ENCODE measurements at regions not wholly inside any gene's neighbourhood (a gene's known extent, or its start where the extent isn't known, plus 50 kb on each side); places are given as distances from the start of the nearest gene placed in this dataset.

DNA sequence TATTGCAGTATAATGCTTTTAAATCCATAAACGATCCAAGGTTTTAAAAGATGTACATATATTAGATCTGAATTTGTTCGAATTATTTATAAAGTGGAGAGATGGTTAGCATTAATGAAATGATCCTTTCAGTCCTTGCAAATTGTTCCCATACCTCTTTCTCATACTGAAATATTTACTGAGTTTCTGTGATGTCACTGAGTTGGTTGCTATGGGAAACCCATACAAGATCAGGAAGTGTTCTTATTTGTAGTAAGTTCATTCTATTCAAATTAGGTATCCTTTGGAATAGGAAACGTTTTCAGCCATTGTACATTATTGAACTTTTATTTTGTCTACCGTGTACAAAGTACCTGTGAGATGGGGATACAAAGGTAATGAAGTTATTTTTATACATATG, 73.2 kb upstream of the CHL1 start:
- H3K27me3 ChIP-seq (replicated peaks in 1 of 2; ENCODE audit: control insufficient read depth in 2 of 2, extremely low read depth in 1 of 2, insufficient read depth in 2 of 2, low read length in 1 of 2), result no peaks in the 10 kb centered on the region
- no peaks in the 10 kb centered on the region for H3K36me3 Mint-ChIP-seq
- CTCF ChIA-PET, result no interaction called here
- H3K36me3 ChIP-seq (ENCODE audit: control insufficient read depth in 2 of 2, extremely low read depth in 1 of 2, insufficient read depth in 1 of 2, low read length in 1 of 2), result no peaks in the 10 kb centered on the region
- no peaks in the 10 kb centered on the region for H3K27me3 Mint-ChIP-seq
- no peak overlapping the region for H3K4me3 Mint-ChIP-seq
- peaks cover 0 to 16% (median 7%) of the 10 kb centered on the region in 3 donors for H3K9me3 Mint-ChIP-seq
- H3K9me3 ChIP-seq, result no peaks in the 10 kb centered on the region
- H3K27ac Mint-ChIP-seq, result no peak overlapping the region
- no peaks in the 10 kb centered on the region for H3K4me1 Mint-ChIP-seq
- no peaks in the 10 kb centered on the region for H3K4me1 ChIP-seq (ENCODE audit: control insufficient read depth in 1 of 2, extremely low read depth in 1 of 2, insufficient read depth in 2 of 2, low read length in 2 of 2)
- POLR2A ChIA-PET, result no interaction called here
- H3K27ac ChIP-seq (ENCODE audit: low read length), result no peak overlapping the region
- no peak for DNase-seq
- no peak overlapping the region for H3K4me3 ChIP-seq (ENCODE audit: control insufficient read depth in 1 of 2, extremely low read depth in 1 of 2, low read length in 1 of 2)
- no CpG with 5 or more reads among the region's 4 CpGs for WGBS (ENCODE audit: insufficient coverage)
- no peak for ATAC-seq (replicated peaks in 1 of 4)

GRCh38 chr3:124557-125179, 71.9 kb upstream of the CHL1 start:
- no peaks in the 10 kb centered on the region for H3K4me1 Mint-ChIP-seq
- H3K27me3 ChIP-seq (replicated peaks in 1 of 2; ENCODE audit: control insufficient read depth in 2 of 2, extremely low read depth in 1 of 2, insufficient read depth in 2 of 2, low read length in 1 of 2), result no peaks in the 10 kb centered on the region
- H3K4me3 Mint-ChIP-seq, result no peak overlapping the region
- no peaks in the 10 kb centered on the region for H3K36me3 Mint-ChIP-seq
- no peak overlapping the region for H3K27ac ChIP-seq (ENCODE audit: low read length)
- peaks cover 0 to 16% (median 7%) of the 10 kb centered on the region in 3 donors for H3K9me3 Mint-ChIP-seq
- ChIA-PET CTCF (no interaction called here), POLR2A (interaction anchor here in 1 of 2 donors (0.7 kb wide), 1 partner anchor 85 kb away, joined by 3 read pairs; no protein-coding TSS in a partner anchor)
- DNase-seq, result no peak
- H3K27me3 Mint-ChIP-seq, result no peaks in the 10 kb centered on the region
- ATAC-seq (replicated peaks in 1 of 4), result no peak
- no peaks in the 10 kb centered on the region for H3K36me3 ChIP-seq (ENCODE audit: control insufficient read depth in 2 of 2, extremely low read depth in 1 of 2, insufficient read depth in 1 of 2, low read length in 1 of 2)
- no peaks in the 10 kb centered on the region for H3K4me1 ChIP-seq (ENCODE audit: control insufficient read depth in 1 of 2, extremely low read depth in 1 of 2, insufficient read depth in 2 of 2, low read length in 2 of 2)
- no peaks in the 10 kb centered on the region for H3K9me3 ChIP-seq
- H3K4me3 ChIP-seq (ENCODE audit: control insufficient read depth in 1 of 2, extremely low read depth in 1 of 2, low read length in 1 of 2), result no peak overlapping the region
- no peak overlapping the region for H3K27ac Mint-ChIP-seq
- no CpG with 5 or more reads among the region's 1 CpG for WGBS (ENCODE audit: insufficient coverage)

GRCh38 chr3:128515-129172, 67.9 kb upstream of the CHL1 start:
- no peak overlapping the region for H3K27ac ChIP-seq (ENCODE audit: low read length)
- H3K36me3 ChIP-seq (ENCODE audit: control insufficient read depth in 2 of 2, extremely low read depth in 1 of 2, insufficient read depth in 1 of 2, low read length in 1 of 2), result no peaks in the 10 kb centered on the region
- peaks cover 0 to 22% (median 13%) of the 10 kb centered on the region in 3 donors for H3K9me3 Mint-ChIP-seq
- no peaks in the 10 kb centered on the region for H3K4me1 ChIP-seq (ENCODE audit: control insufficient read depth in 1 of 2, extremely low read depth in 1 of 2, insufficient read depth in 2 of 2, low read length in 2 of 2)
- ATAC-seq (replicated peaks in 1 of 4), result no peak
- H3K4me3 Mint-ChIP-seq, result no peak overlapping the region
- DNase-seq, result no peak
- no peak overlapping the region for H3K27ac Mint-ChIP-seq
- no peaks in the 10 kb centered on the region for H3K27me3 ChIP-seq (replicated peaks in 1 of 2; ENCODE audit: control insufficient read depth in 2 of 2, extremely low read depth in 1 of 2, insufficient read depth in 2 of 2, low read length in 1 of 2)
- no peaks in the 10 kb centered on the region for H3K27me3 Mint-ChIP-seq
- ChIA-PET CTCF (no interaction called here), POLR2A (no interaction called here)
- no peaks in the 10 kb centered on the region for H3K9me3 ChIP-seq
- no peak overlapping the region for H3K4me3 ChIP-seq (ENCODE audit: control insufficient read depth in 1 of 2, extremely low read depth in 1 of 2, low read length in 1 of 2)
- WGBS (ENCODE audit: insufficient coverage), result 33% methylated on average over 1 of the region's 3 CpGs
- no peaks in the 10 kb centered on the region for H3K36me3 Mint-ChIP-seq
- H3K4me1 Mint-ChIP-seq, result no peaks in the 10 kb centered on the region

DNA sequence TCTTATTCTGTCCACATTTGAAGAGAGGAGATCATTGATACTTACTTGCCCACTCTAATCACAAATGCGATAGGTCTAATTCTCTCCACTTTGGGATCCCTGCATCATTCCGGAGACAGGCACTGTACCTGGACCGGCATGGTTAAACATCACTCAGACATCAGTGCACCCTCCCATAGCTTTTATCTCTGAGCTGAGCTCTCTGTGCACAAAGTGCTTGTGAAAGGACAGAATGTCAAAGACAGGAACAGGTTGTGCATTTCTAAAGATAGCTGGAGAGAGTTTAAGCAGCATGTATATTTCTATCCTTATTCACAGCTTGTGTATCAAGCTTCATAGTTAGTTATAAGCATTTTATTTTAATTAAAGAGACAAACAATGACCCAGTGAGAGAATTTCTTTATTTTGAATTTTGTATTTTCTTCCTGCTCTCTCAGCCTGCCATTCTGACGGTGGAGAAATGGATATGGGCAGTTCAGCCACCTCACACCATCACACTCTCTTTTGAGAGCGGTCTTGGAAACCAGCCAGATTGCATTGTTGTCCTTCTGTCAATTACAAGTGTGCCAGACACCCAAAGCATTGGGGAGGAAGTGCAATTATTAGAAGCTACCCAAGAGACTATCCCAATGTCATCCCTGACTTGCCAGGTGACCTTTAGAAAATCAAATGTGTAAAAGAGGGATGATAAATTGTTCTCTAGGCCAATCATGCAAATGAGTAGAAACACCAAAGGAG, 65.2 kb upstream of the CHL1 start:
- peaks cover 0 to 8% (median 7%) of the 10 kb centered on the region in 3 donors for H3K9me3 Mint-ChIP-seq
- WGBS (ENCODE audit: insufficient coverage), result no CpG with 5 or more reads among the region's 5 CpGs
- no peaks in the 10 kb centered on the region for H3K36me3 ChIP-seq (ENCODE audit: control insufficient read depth in 2 of 2, extremely low read depth in 1 of 2, insufficient read depth in 1 of 2, low read length in 1 of 2)
- H3K4me3 ChIP-seq (ENCODE audit: control insufficient read depth in 1 of 2, extremely low read depth in 1 of 2, low read length in 1 of 2), result no peak overlapping the region
- H3K27me3 ChIP-seq (replicated peaks in 1 of 2; ENCODE audit: control insufficient read depth in 2 of 2, extremely low read depth in 1 of 2, insufficient read depth in 2 of 2, low read length in 1 of 2), result no peaks in the 10 kb centered on the region
- no peak overlapping the region for H3K27ac ChIP-seq (ENCODE audit: low read length)
- ATAC-seq (replicated peaks in 1 of 4) (no peak), DNase-seq (no peak)
- no peaks in the 10 kb centered on the region for H3K9me3 ChIP-seq
- H3K27ac Mint-ChIP-seq, result no peak overlapping the region
- no peak overlapping the region for H3K4me3 Mint-ChIP-seq
- H3K4me1 ChIP-seq (ENCODE audit: control insufficient read depth in 1 of 2, extremely low read depth in 1 of 2, insufficient read depth in 2 of 2, low read length in 2 of 2), result no peaks in the 10 kb centered on the region
- no peaks in the 10 kb centered on the region for H3K27me3 Mint-ChIP-seq
- H3K4me1 Mint-ChIP-seq, result no peaks in the 10 kb centered on the region
- POLR2A ChIA-PET, result no interaction called here
- CTCF ChIA-PET, result no interaction called here
- no peaks in the 10 kb centered on the region for H3K36me3 Mint-ChIP-seq

DNA sequence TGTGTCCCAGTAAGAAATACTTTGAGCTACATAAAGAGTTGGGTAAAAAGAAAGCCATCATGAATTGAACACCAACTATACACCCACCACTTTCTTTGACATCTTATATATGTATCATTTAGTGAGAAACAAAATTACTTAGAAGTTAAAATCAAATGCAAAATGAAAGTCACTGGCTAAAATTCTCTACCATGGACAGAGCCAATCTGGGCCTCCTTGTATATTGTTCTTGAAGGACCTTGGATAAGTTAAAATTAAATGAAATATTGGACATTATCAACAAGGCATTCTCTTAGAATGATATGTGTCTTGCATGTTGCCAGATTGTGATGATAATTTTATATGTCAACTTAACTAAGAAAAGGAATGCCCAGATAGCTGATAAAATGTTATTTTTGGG, 64.2 kb upstream of the CHL1 start:
- H3K9me3 Mint-ChIP-seq, result peaks cover 0 to 7% (median 5%) of the 10 kb centered on the region in 3 donors
- DNase-seq (no peak), ATAC-seq (replicated peaks in 1 of 4) (no peak)
- H3K27me3 ChIP-seq (replicated peaks in 1 of 2; ENCODE audit: control insufficient read depth in 2 of 2, extremely low read depth in 1 of 2, insufficient read depth in 2 of 2, low read length in 1 of 2), result no peaks in the 10 kb centered on the region
- CTCF ChIA-PET, result no interaction called here
- no peak overlapping the region for H3K27ac Mint-ChIP-seq
- H3K27ac ChIP-seq (ENCODE audit: low read length), result no peak overlapping the region
- no peaks in the 10 kb centered on the region for H3K4me1 ChIP-seq (ENCODE audit: control insufficient read depth in 1 of 2, extremely low read depth in 1 of 2, insufficient read depth in 2 of 2, low read length in 2 of 2)
- POLR2A ChIA-PET, result no interaction called here
- H3K4me1 Mint-ChIP-seq, result no peaks in the 10 kb centered on the region
- no peaks in the 10 kb centered on the region for H3K36me3 Mint-ChIP-seq
- H3K4me3 ChIP-seq (ENCODE audit: control insufficient read depth in 1 of 2, extremely low read depth in 1 of 2, low read length in 1 of 2), result no peak overlapping the region
- no peaks in the 10 kb centered on the region for H3K9me3 ChIP-seq
- no peaks in the 10 kb centered on the region for H3K27me3 Mint-ChIP-seq
- H3K4me3 Mint-ChIP-seq, result no peak overlapping the region
- no peaks in the 10 kb centered on the region for H3K36me3 ChIP-seq (ENCODE audit: control insufficient read depth in 2 of 2, extremely low read depth in 1 of 2, insufficient read depth in 1 of 2, low read length in 1 of 2)

DNA sequence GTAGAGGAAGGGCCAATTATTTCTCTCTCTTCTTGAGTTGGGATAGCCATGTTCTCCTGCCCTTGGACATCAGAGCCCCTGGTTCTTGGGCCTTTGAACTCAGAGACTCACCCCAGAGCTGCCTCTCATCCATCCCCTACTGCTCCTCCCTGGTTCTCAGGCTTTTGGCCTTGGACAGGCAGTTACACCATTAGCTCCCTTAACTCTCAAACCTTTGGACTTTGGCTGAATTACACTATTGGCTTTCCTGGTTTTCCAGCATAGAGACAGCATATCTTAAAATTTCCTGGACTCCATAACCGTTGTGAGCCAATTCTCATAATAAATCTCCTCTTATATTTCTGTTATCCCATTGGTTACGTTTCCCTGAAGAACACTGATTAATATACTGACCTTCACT, 63.7 kb upstream of the CHL1 start:
- Histone ChIP-seq H3K27ac (ENCODE audit: low read length) (no peak overlapping the region), H3K27me3 (replicated peaks in 1 of 2; ENCODE audit: control insufficient read depth in 2 of 2, extremely low read depth in 1 of 2, insufficient read depth in 2 of 2, low read length in 1 of 2) (no peaks in the 10 kb centered on the region), H3K4me1 (ENCODE audit: control insufficient read depth in 1 of 2, extremely low read depth in 1 of 2, insufficient read depth in 2 of 2, low read length in 2 of 2) (no peaks in the 10 kb centered on the region), H3K9me3 (no peaks in the 10 kb centered on the region), H3K4me3 (ENCODE audit: control insufficient read depth in 1 of 2, extremely low read depth in 1 of 2, low read length in 1 of 2) (no peak overlapping the region), H3K36me3 (ENCODE audit: control insufficient read depth in 2 of 2, extremely low read depth in 1 of 2, insufficient read depth in 1 of 2, low read length in 1 of 2) (no peaks in the 10 kb centered on the region)
- DNase-seq (no peak), ATAC-seq (replicated peaks in 1 of 4) (no peak)
- WGBS (ENCODE audit: insufficient coverage), result 14% methylated on average over 1 of the region's 2 CpGs
- Mint-ChIP-seq H3K27ac (no peak overlapping the region), H3K4me3 (no peak overlapping the region), H3K4me1 (no peaks in the 10 kb centered on the region), H3K9me3 (peaks cover 0 to 7% (median 5%) of the 10 kb centered on the region in 3 donors), H3K27me3 (no peaks in the 10 kb centered on the region), H3K36me3 (no peaks in the 10 kb centered on the region)
- ChIA-PET CTCF (no interaction called here), POLR2A (no interaction called here)
